ENCODE measurements at regions not wholly inside any gene's neighbourhood (a gene's known extent, or its start where the extent isn't known, plus 50 kb on each side); places are given as distances from the start of the nearest gene placed in this dataset.

DNA sequence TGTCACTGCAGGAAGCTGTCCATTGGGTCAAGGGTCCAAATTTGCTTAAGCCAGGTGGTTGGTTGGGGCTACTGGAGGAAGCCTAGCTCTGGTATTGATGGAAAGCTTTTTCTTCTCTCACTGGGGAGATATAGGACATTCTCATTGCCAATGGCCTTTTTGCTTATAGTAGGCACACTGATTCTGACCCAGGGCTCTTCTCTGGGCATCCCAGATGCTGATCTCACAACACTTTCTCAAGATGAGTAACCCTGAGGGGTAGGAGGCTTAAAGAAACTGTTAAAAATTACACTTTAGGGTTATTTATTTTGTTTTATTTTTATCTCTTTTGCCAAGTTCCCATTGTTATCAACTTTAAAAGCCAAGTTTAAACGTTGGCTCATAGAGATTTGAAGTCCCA lies 337.8 kb downstream of the LRRC3B start:
- no peak for TF ChIP-seq EP300 (IDR thresholded peaks at IDR 0.05)
- TF ChIP-seq, protein P1, sequence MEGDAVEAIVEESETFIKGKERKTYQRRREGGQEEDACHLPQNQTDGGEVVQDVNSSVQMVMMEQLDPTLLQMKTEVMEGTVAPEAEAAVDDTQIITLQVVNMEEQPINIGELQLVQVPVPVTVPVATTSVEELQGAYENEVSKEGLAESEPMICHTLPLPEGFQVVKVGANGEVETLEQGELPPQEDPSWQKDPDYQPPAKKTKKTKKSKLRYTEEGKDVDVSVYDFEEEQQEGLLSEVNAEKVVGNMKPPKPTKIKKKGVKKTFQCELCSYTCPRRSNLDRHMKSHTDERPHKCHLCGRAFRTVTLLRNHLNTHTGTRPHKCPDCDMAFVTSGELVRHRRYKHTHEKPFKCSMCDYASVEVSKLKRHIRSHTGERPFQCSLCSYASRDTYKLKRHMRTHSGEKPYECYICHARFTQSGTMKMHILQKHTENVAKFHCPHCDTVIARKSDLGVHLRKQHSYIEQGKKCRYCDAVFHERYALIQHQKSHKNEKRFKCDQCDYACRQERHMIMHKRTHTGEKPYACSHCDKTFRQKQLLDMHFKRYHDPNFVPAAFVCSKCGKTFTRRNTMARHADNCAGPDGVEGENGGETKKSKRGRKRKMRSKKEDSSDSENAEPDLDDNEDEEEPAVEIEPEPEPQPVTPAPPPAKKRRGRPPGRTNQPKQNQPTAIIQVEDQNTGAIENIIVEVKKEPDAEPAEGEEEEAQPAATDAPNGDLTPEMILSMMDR (IDR thresholded peaks at IDR 0.05): no peak
- TF ChIP-seq POLR2AphosphoS5 (IDR thresholded peaks at IDR 0.05): no peak
- no peak for TF ChIP-seq POLR2A (IDR thresholded peaks at IDR 0.05; ENCODE audit: low read depth)
